Ureter (tissue), 1 donor: ENCODE measurements at regions not wholly inside any gene's neighbourhood (a gene's known extent, or its start where the extent isn't known, plus 50 kb on each side); places are given as distances from the start of the nearest gene placed in this dataset.

Experiments used
- DNase-seq: peaks from one replicate; pipeline ENCODE4 v3.0.0-alpha.2; 2020; ENCODE audit warnings: low spot score
- donor health status: DM: yes; HTN: yes; CAD: no.

- no peak for DNase-seq
Measured at GRCh38 chr22:48867891-48868290, 959.8 kb downstream of the BRD1 start.

GRCh38 chr22:48866906-48867681 is 960.6 kb downstream of the BRD1 start:
- DNase-seq: no peak

GRCh38 chr22:48864748-48865147 is 962.9 kb downstream of the BRD1 start:
- DNase-seq: no peak

DNA sequence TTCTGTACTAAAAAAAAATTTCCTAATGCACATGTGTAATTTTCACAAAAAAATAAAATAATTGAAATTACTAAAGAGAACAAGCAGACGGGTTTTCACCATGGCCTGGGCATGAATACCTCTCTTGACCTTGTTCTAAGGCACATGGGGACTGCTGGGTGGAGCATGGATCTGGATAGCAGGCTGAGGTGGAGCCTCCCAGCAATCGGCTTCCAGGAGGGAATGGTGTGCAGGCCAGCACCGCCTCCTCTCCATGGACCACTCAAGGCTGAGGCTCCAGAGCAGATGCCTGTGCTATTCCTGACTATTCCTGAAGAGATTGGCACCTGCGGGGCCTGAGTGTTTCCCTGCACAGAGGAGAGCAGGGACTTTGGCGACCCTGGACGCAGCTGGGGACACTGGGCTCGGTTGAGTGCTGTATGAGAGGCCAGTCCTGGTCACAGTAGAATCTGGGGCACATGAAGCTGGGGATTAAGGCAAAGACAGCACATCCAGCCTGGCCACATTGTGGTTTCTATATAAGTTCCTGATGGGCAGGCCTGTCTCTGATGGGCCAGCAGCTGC is 963.6 kb downstream of the BRD1 start:
- no peak for DNase-seq

- DNase-seq: no peak
Measured at GRCh38 chr22:48860557-48860956, 967.1 kb downstream of the BRD1 start.

DNA sequence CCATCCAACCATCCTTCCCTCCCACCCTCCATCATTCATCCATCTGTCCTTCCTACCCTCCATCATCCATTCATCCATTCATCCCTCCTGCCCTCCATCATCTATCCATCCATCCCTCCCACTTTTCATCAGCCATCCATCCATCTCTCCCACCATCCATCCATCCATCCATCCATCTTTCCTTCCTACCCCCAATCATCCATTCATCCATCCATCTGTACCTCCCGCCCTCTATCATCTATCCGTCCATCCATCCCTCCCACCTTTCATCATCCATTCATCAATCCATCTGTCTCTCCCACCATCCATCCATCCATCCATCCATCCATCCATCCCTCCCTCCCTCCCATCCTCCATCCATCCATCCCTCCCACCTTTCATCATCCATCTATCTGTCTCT is 968.8 kb downstream of the BRD1 start:
- DNase-seq: no peak

GRCh38 chr22:48858121-48858520 is 969.6 kb downstream of the BRD1 start:
- DNase-seq: no peak

DNA sequence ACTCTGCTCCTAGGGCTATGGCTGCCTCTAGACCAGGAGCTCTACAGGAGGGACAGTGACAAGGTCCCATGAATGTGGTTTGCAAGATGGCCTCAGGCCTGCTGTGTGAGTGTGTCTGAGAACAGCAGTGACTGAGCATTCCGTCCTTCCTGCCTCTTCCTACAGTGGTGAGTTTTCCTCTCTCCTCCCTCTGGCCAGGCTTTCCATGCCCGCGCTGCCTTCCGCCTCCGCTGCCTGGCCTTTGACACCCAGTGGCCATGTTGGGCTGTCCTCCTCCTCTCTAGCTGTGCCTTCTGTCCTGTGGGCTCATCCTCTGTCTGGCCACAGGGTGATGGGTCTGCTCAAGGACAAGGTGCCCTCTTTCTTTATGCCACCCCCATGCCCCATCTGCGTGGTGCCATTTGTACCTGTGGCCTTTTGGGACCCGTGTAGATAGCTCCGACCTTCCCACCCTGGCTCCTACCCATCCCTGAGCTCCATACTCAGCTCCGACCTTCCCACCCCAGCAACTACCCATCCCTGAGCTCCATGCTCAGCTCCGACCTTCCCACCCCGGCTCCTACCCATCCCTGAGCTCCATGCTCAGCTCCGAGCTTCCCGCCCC is 970.4 kb downstream of the BRD1 start:
- no peak for DNase-seq

GRCh38 chr22:48856308-48856615 is 971.4 kb downstream of the BRD1 start:
- DNase-seq: no peak

DNA sequence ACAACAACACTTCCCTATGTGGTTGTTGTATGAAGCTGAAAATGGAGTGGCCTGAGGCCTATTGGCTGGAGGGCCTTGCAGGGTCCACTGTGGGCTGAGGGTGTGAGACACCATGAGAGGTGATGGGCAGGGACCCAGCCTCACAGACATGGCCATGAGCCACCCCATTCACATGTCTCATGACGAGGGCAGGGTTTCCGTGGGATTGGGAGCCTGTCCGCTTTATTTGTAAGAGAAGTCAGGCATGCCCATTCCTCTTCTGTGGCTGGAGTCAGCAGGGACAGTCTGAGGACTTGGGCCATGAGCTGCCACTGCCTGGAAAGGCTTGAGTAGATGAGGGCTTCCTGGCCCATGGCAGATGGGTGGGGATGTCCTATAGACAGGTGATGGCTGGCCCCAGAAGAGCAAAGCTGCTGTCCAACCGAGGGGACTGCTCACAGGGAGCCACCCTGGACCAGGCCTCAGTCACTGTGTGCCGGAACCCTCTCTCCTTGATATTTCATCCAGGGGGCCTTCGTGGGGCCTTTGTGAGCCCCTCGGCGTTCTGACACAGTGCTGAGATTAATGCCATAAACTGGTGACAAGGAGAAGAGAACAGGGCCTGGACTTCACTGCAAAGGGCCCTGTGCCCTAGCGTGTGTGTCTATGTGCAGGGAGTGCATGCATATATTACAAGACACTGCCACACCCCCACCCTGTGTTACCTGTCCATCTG is 971.9 kb downstream of the BRD1 start:
- DNase-seq: no peak

- DNase-seq: no peak
Measured at GRCh38 chr22:48855013-48855412, 972.7 kb downstream of the BRD1 start.

DNA sequence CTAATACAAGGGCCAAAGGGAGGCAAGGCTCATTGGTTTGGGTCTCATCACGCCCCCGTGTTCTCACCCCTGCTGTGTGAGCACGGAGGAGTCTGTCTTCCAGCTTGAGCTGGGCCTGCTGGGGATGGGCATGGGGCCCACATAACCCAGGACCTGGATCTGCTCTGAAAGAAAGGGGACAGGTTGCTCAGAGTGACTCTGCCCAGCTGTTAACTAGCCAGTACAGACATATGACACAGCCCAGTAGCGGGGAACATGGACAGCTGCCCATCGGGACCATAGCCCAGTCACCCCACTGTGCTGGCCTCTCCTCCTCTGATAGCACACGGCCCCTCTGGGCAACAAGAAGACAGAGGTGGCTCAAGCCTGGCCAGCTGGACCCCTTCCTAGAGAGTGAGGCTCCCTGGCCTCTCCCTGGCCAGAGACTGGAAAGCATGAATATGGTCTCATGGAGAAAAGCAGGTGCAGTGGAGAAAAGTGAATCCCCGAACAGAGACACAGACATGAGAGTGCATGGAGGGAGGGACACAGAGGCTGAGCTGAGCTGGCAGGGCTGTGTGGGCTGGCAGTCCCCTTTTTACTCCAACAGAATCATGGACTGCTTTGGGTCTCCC is 973.9 kb downstream of the BRD1 start:
- DNase-seq: no peak

- DNase-seq: no peak
Measured at GRCh38 chr22:48851933-48852549, 975.6 kb downstream of the BRD1 start.

DNA sequence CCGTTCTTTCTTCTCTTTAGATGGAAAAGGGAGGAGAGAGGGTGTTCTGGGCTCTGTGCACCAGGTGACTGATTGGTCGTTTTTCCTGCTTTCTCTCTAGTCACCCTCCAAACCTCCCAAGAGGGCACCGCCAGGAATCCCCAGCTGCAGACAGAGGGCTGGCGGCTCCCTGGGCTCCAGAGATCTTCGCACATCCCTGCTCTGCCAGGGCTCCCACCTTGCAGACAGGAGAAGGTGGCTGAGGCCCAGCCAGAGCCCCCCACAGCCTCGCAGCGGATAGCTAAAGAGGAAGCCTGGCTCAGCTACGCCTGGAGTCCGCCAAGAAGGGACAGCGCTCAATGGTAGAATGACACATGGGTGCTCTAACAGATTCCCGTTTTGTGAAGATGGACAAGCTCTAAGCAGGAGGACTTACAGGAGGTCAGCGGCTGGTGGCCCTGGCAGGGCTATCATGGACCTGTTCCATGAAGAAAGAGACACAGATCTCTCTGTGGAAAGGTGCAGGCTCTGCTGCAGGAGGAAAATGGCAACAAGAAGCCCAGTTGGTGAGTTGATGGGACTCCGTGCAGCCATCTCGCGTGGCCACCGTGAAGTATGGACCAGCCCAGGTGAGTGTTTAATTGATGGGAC is 976.9 kb downstream of the BRD1 start:
- no peak for DNase-seq

GRCh38 chr22:48849963-48850657 is 977.6 kb downstream of the BRD1 start:
- DNase-seq: no peak

DNA sequence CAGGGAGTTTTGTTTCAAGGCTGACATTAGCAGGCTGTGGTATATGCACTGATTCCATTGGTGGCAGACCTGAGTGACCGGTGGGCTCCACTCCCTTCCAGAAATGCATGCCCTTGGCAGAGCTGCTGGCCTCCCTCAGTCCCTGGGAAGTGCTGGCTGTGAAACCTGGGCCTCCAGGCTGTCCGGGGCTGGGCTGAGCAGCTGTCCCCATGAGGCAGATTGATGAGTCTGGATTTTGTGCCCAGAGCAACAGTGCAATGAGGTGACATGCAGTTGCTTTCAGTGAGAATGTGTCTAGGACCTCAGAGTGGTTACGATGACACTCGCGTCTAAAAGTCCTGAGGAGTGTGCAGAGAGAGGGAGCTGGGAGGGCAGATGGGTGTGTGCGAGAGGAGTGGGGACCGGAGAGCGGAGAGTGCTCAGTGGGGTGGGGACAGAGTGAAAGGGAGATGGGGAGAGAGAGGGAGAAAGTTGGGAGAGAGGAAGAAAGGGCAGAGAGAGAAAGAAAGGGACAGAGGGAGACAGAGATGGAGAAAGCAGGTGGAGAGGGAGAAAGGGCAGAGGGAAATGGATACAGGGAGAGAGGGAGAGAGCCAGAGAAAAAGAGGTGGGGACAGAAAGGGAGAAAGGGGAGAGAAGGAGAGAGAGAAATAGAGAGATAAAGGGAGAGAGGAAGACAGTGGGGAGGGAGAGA is 978.3 kb downstream of the BRD1 start:
- DNase-seq: no peak

- no peak for DNase-seq
Measured at GRCh38 chr22:48846200-48846599, 981.5 kb downstream of the BRD1 start.

GRCh38 chr22:48845356-48845936 is 982.2 kb downstream of the BRD1 start:
- DNase-seq: no peak

DNA sequence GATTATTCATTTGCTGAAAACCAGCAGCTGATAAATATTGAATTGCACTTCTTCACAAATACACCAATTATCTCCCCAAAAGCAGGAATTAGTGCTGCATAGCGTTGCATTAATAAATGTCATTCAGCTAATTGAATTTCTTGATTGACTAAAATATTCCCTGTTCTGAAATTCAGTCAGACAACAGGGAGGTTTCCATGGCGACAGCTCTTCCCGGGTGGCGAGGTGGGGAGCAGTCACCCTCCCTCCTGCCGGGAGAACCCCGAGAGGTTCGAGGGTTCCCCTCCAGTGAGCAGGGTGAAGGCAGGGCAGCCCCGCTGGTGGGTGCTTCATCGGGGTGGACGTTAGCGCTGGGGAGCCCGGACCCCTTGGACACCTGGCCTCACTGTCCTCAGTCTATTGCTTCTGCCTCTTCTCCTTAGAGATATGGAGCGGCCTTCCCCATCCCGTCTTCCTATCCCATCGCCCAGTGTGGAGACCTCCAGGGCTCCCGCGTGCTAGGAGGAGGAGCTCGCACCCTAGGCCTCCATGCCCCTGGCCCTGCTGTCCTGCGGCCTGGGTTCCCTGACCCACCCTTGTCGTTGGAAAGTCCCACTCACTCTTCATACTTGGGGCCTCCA is 983.5 kb downstream of the BRD1 start:
- no peak for DNase-seq
